Adrenal gland (tissue), 9 donors: ENCODE measurements at regions not wholly inside any gene's neighbourhood (a gene's known extent, or its start where the extent isn't known, plus 50 kb on each side); places are given as distances from the start of the nearest gene placed in this dataset.

Experiments used
- DNase-seq, 7 donors: peaks; one replicate each; pipeline ENCODE4 v3.0.0-alpha.2; 2019 to 2020
- H3K27ac ChIP-seq, 5 donors: fragments of 200-600 bp; sonication (generic) in 4 of 5; 1 replicate in 3 of 5; 2 replicates in 2 of 5; pipeline versions ENCODE4 v1.5.1 to v1.8.0; 2016 to 2020; ENCODE audit warnings: mild to moderate bottlenecking in 1 of 5
- H3K27me3 ChIP-seq: fragments of 200-600 bp; 2 replicates; pipeline ENCODE4 v1.8.0; 2021
- H3K36me3 ChIP-seq, 2 donors: fragments of 200-600 bp; replicated peaks in 1 of 2; 1 replicate in 1 of 2; 2 replicates in 1 of 2; pipeline versions ENCODE4 v1.5.1 to v1.8.0; 2018 to 2022
- H3K4me1 ChIP-seq, 2 donors: fragments of 200-600 bp; replicated peaks in 1 of 2; 1 replicate in 1 of 2; 2 replicates in 1 of 2; pipeline versions ENCODE4 v1.5.1 to v1.8.0; 2018 to 2021
- H3K4me3 ChIP-seq, 4 donors: fragments of 200-600 bp; sonication (generic) in 3 of 4; one replicate each; pipeline ENCODE4 v1.5.1; 2016 to 2018
- H3K9me3 ChIP-seq, 3 donors: fragments of 200-600 bp; sonication (generic) in 1 of 3; replicated peaks in 1 of 3; 1 replicate in 2 of 3; 2 replicates in 1 of 3; pipeline versions ENCODE4 v1.5.1 to v1.8.0; 2016 to 2021
- CTCF ChIP-seq, 6 experiments: fragments of 450-650 bp in 4 of 6; fragments of 200-600 bp in 2 of 6; sonication (generic) in 1 of 6; IDR thresholded peaks; 1 replicate in 5 of 6; 2 replicates in 1 of 6; pipeline versions ENCODE4 v1.5.1 to v1.8.0; 2016 to 2021; ENCODE audit warnings: antibody characterized with exemption in 6 of 6, mild to moderate bottlenecking in 2 of 6, moderate library complexity in 1 of 6
- POLR2A ChIP-seq, 2 donors: fragments of 450-650 bp; IDR thresholded peaks; one replicate each; pipeline ENCODE4 v1.6.1; 2017; ENCODE audit warnings: antibody characterized with exemption in 2 of 2, mild to moderate bottlenecking in 2 of 2, moderate library complexity in 1 of 2
- WGBS, 4 donors: extraction: QIAGEN DNeasy Blood & Tissue Kit in 2 of 4; methylation state at CpG; one replicate each; pipeline versions ENCODE4 v1.1.5 to v1.1.7; 2013 to 2017; 5-methylcytosine and 5-hydroxymethylcytosine counted together
- intact Hi-C, 2 donors: fragments of 100-400 bp; cut with DNase I; formaldehyde crosslinking; loops; one replicate each; pipeline versions ENCODE4 v1.14.1 to v1.15.0; 2022 to 2023
- donor health status: healthy with polysubstance abuse.
- donor health status: Bipolar disorder and iron deficiency.
- donor health status: DM: yes; HTN: yes; CAD: no.
- donor health status: DM: no; HTN: no; CAD: no.
- donor health status: DM: no; HTN: no; CAD: no.

GRCh38 chrX:33416273-33416805 is 205.0 kb upstream of the DMD start:
- intact Hi-C loops = no loop called here
- WGBS, 4 donors = 73 to 83% (median 78%) methylated on average over 1 to 3 of the region's 3 CpGs
- Histone ChIP-seq H3K27me3 (peaks cover 10% of the 10 kb centered on the region), H3K27ac (no peak overlapping the region), H3K4me1 (no peaks in the 10 kb centered on the region), H3K9me3 (no peaks in the 10 kb centered on the region), H3K36me3 (no peaks in the 10 kb centered on the region), H3K4me3 (no peak overlapping the region)
- DNase-seq = no peak
- TF ChIP-seq POLR2A (IDR thresholded peaks at IDR 0.05) (no peak), CTCF (IDR thresholded peaks at IDR 0.05) (no peak)

GRCh38 chrX:33415459-33415858 is 204.1 kb upstream of the DMD start:
- Histone ChIP-seq H3K4me3 (no peak overlapping the region), H3K27ac (no peak overlapping the region), H3K27me3 (peaks cover 10% of the 10 kb centered on the region), H3K4me1 (no peaks in the 10 kb centered on the region), H3K9me3 (no peaks in the 10 kb centered on the region), H3K36me3 (no peaks in the 10 kb centered on the region)
- DNase-seq = no peak
- 56 to 77% (median 70%) methylated on average over 2 to 6 of the region's 6 CpGs for WGBS, 4 donors
- intact Hi-C loops = no loop called here
- no peak for TF ChIP-seq CTCF (IDR thresholded peaks at IDR 0.05)
- no peak for TF ChIP-seq POLR2A (IDR thresholded peaks at IDR 0.05)

DNA sequence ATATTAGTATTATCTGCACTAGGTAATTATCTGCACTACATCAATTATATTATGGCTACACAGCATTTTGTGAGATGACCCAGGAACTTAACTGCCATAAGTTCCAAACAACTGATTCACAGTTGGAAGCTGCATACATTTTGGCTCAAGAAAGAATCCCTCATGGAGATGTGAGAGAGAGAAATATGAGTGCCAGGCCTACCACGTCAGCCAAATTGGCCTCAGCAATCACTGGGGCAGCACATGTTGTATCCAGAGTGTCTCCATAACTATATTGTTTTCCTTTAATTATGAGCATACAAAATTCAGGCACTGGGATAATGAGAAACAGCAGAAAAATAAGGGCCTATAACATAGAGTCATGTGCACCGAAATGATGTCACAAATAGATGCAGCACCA is 174.2 kb upstream of the DMD start:
- H3K4me3 ChIP-seq = no peak overlapping the region
- 67 to 78% (median 76%) methylated on average over 2 of the region's 2 CpGs for WGBS, 4 donors
- TF ChIP-seq CTCF (IDR thresholded peaks at IDR 0.05) (no peak), POLR2A (IDR thresholded peaks at IDR 0.05) (no peak)
- no peaks in the 10 kb centered on the region for H3K36me3 ChIP-seq
- no peak overlapping the region for H3K27ac ChIP-seq
- no peak for DNase-seq
- H3K9me3 ChIP-seq = no peaks in the 10 kb centered on the region
- intact Hi-C loops = no loop called here
- H3K27me3 ChIP-seq = peaks cover 18% of the 10 kb centered on the region
- H3K4me1 ChIP-seq = no peaks in the 10 kb centered on the region

DNA sequence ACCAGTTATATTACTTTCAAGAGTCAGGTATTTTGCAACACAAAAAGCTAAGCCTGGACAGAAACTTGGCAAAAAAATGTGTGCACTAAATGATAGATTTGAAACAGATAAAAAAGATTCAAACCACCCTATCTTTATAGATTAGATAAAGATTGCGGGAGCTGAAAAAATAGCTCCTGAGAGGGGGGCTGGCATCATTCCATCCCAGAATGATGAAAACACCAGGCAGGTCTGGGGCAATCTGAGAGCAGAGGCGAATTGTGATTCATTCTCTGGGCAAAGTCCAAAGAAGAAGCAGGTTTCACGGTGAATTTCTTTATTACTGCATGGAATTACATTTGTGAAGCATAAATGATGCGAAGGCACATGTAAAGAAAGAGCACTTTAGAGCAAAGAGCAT is 168.5 kb upstream of the DMD start:
- WGBS, 4 donors = 41 to 52% (median 46%) methylated on average over 4 of the region's 4 CpGs
- no peak for TF ChIP-seq POLR2A (IDR thresholded peaks at IDR 0.05)
- TF ChIP-seq CTCF (IDR thresholded peaks at IDR 0.05) = no peak
- peak; percentile 41 to 78 (median 74) for DNase-seq

More for the DNA sequence above, 168.5 kb upstream of the DMD start:
- Histone ChIP-seq H3K4me3 (no peak overlapping the region), H3K27me3 (peaks cover 13% of the 10 kb centered on the region), H3K36me3 (no peaks in the 10 kb centered on the region), H3K4me1 (no peaks in the 10 kb centered on the region), H3K27ac (no peak overlapping the region), H3K9me3 (no peaks in the 10 kb centered on the region)
- intact Hi-C loops = no loop called here
